T-cell (primary cell): ENCODE measurements at regions not wholly inside any gene's neighbourhood (a gene's known extent, or its start where the extent isn't known, plus 50 kb on each side); places are given as distances from the start of the nearest gene placed in this dataset.

Experiments used
- ATAC-seq, 4 experiments: fragments of 200-7000 bp in 3 of 4; fragments of 150-1000 bp in 1 of 4; cut with Tn5 transposase; replicated peaks in 1 of 4; 1 replicate in 3 of 4; 2 replicates in 1 of 4; pipeline ENCODE4 v1.10.0; 2021; ENCODE audit warnings: moderate library complexity in 3 of 4, mild to moderate bottlenecking in 2 of 4, moderate number of reproducible peaks in 1 of 4
- CTCF ChIA-PET, 2 donors: fragments of 300-600 bp; sonication (Branson Sonifier 250); formaldehyde crosslinking; loops; one replicate each; lab custom pipeline; 2022; ENCODE audit warnings: antibody characterized with exemption in 2 of 2; lab: Charles Lee
- POLR2A ChIA-PET, 2 donors: fragments of 300-600 bp; sonication (Branson Sonifier 250); formaldehyde crosslinking; loops; one replicate each; lab custom pipeline; 2022; ENCODE audit warnings: antibody characterized with exemption in 2 of 2; lab: Charles Lee
- DNase-seq, 35 experiments: peaks; one replicate each; pipeline versions ENCODE4 v3.0.0 to v3.0.0-alpha.2; 2013 to 2023
- H3K27ac ChIP-seq: one replicate; pipeline ENCODE4 v1.5.1; 2013; ENCODE audit warnings: low read length
- H3K27me3 ChIP-seq, 2 experiments: replicated peaks in 1 of 2; 1 replicate in 1 of 2; 2 replicates in 1 of 2; pipeline versions ENCODE4 v1.6.1 to v1.7.0; 2013; ENCODE audit warnings: low read length in 1 of 2, mixed read lengths in 1 of 2; ENCODE audit not compliant: control insufficient read depth in 2 of 2, insufficient read depth in 2 of 2; ENCODE audit errors: extremely low read depth in 1 of 2
- H3K36me3 ChIP-seq, 2 donors: 1 replicate in 1 of 2; 2 replicates in 1 of 2; pipeline versions ENCODE4 v1.6.1 to v1.7.0; 2013; ENCODE audit warnings: low read length in 1 of 2; ENCODE audit not compliant: control insufficient read depth in 2 of 2, insufficient read depth in 1 of 2; ENCODE audit errors: extremely low read depth in 1 of 2
- H3K4me1 ChIP-seq, 2 experiments: 1 replicate in 1 of 2; 2 replicates in 1 of 2; pipeline versions ENCODE4 v1.6.1 to v1.7.0; 2013; ENCODE audit warnings: low read length in 2 of 2, mixed read lengths in 1 of 2; ENCODE audit not compliant: insufficient read depth in 2 of 2, control insufficient read depth in 1 of 2; ENCODE audit errors: extremely low read depth in 1 of 2
- H3K4me3 ChIP-seq, 2 donors: 1 replicate in 1 of 2; 2 replicates in 1 of 2; pipeline versions ENCODE4 v1.5.1 to v1.7.0; 2013; ENCODE audit warnings: mild to moderate bottlenecking in 2 of 2, low read length in 1 of 2, moderate library complexity in 1 of 2; ENCODE audit not compliant: control insufficient read depth in 1 of 2; ENCODE audit errors: extremely low read depth in 1 of 2
- H3K9me3 ChIP-seq: 2 replicates; pipeline ENCODE4 v1.7.0; 2013
- H3K27ac Mint-ChIP-seq, 2 donors: one replicate each; pipeline ENCODE4 v1.8.0; 2020 to 2021; ENCODE audit warnings: mild to moderate bottlenecking in 2 of 2, mixed read lengths in 2 of 2
- H3K27me3 Mint-ChIP-seq, 2 donors: one replicate each; pipeline ENCODE4 v1.8.0; 2021 to 2022; ENCODE audit warnings: mixed read lengths in 2 of 2
- H3K36me3 Mint-ChIP-seq: one replicate; pipeline ENCODE4 v1.8.0; 2021; ENCODE audit warnings: mixed read lengths
- H3K4me1 Mint-ChIP-seq, 3 donors: one replicate each; pipeline ENCODE4 v1.8.0; 2020 to 2022; ENCODE audit warnings: mixed read lengths in 3 of 3, mild to moderate bottlenecking in 1 of 3
- H3K4me3 Mint-ChIP-seq, 3 donors: one replicate each; pipeline ENCODE4 v1.8.0; 2020 to 2022; ENCODE audit warnings: mild to moderate bottlenecking in 3 of 3, mixed read lengths in 3 of 3, moderate library complexity in 3 of 3
- H3K9me3 Mint-ChIP-seq, 3 donors: one replicate each; pipeline ENCODE4 v1.8.0; 2020 to 2022; ENCODE audit warnings: mixed read lengths in 3 of 3
- WGBS: methylation state at CpG from one replicate; pipeline ENCODE4 v1.1.5; 2013; ENCODE audit warnings: missing lambda C conversion rate; ENCODE audit not compliant: insufficient coverage; 5-methylcytosine and 5-hydroxymethylcytosine counted together

- ChIA-PET CTCF (no interaction called here), POLR2A (no interaction called here)
- no peak overlapping the region for H3K4me3 ChIP-seq
- Mint-ChIP-seq H3K4me1 (no peaks in the 10 kb centered on the region), H3K36me3 (peaks cover 4% of the 10 kb centered on the region), H3K27ac (no peak overlapping the region), H3K27me3 (no peaks in the 10 kb centered on the region), H3K4me3 (no peak overlapping the region), H3K9me3 (peaks cover 0 to 5% (median 4%) of the 10 kb centered on the region in 3 donors)
- no peak for DNase-seq
- no peaks in the 10 kb centered on the region for H3K4me1 ChIP-seq
- no peak overlapping the region for H3K27ac ChIP-seq
- no peaks in the 10 kb centered on the region for H3K27me3 ChIP-seq
- 74% methylated on average over 3 of the region's 4 CpGs for WGBS
- no peak for ATAC-seq
- no peaks in the 10 kb centered on the region for H3K9me3 ChIP-seq
- H3K36me3 ChIP-seq: no peaks in the 10 kb centered on the region
Observed at GRCh38 chr5:81893961-81894360, 77.9 kb upstream of the ATG10 start.

GRCh38 chr5:81884871-81885270 is 87.0 kb upstream of the ATG10 start:
- POLR2A ChIA-PET: no interaction called here
- no peak overlapping the region for H3K4me3 ChIP-seq
- ATAC-seq (no peak), DNase-seq (no peak)
- Mint-ChIP-seq H3K4me1 (no peaks in the 10 kb centered on the region), H3K9me3 (peaks cover 0 to 1% (median 0%) of the 10 kb centered on the region in 3 donors), H3K27ac (no peak overlapping the region), H3K4me3 (no peak overlapping the region), H3K36me3 (peaks cover under 1% of the 10 kb centered on the region), H3K27me3 (peaks cover 2 to 4% of the 10 kb centered on the region in 2 donors)
- H3K27ac ChIP-seq: no peak overlapping the region
- CTCF ChIA-PET: interaction anchor here in 1 of 2 donors (0.8 kb wide), 1 partner anchor 12 kb away, joined by 3 read pairs; no protein-coding TSS in a partner anchor
- no peaks in the 10 kb centered on the region for H3K9me3 ChIP-seq
- no peaks in the 10 kb centered on the region for H3K36me3 ChIP-seq
- WGBS: no CpG with 5 or more reads among the region's 3 CpGs
- H3K4me1 ChIP-seq: no peaks in the 10 kb centered on the region
- no peaks in the 10 kb centered on the region for H3K27me3 ChIP-seq

GRCh38 chr5:81883371-81883770 is 88.5 kb upstream of the ATG10 start:
- POLR2A ChIA-PET: no interaction called here
- Histone ChIP-seq H3K9me3 (no peaks in the 10 kb centered on the region), H3K27me3 (peaks cover 0 to 3% of the 10 kb centered on the region in 2 experiments), H3K27ac (no peak overlapping the region), H3K4me3 (no peak overlapping the region), H3K4me1 (no peaks in the 10 kb centered on the region), H3K36me3 (no peaks in the 10 kb centered on the region)
- 89% methylated on average over 4 of the region's 5 CpGs for WGBS
- ATAC-seq (no peak), DNase-seq (no peak)
- CTCF ChIA-PET: no interaction called here
- H3K9me3 Mint-ChIP-seq: no peaks in the 10 kb centered on the region
- peaks cover 2 to 4% of the 10 kb centered on the region in 2 donors for H3K27me3 Mint-ChIP-seq
- H3K4me3 Mint-ChIP-seq: no peak overlapping the region
- no peaks in the 10 kb centered on the region for H3K4me1 Mint-ChIP-seq
- no peaks in the 10 kb centered on the region for H3K36me3 Mint-ChIP-seq
- no peak overlapping the region for H3K27ac Mint-ChIP-seq

GRCh38 chr5:81881595-81881994 is 90.2 kb upstream of the ATG10 start:
- Histone ChIP-seq H3K27ac (no peak overlapping the region), H3K9me3 (no peaks in the 10 kb centered on the region), H3K27me3 (peaks cover 0 to 3% of the 10 kb centered on the region in 2 experiments), H3K4me1 (no peaks in the 10 kb centered on the region), H3K36me3 (no peaks in the 10 kb centered on the region), H3K4me3 (no peak overlapping the region)
- CTCF ChIA-PET: no interaction called here
- Mint-ChIP-seq H3K4me1 (no peaks in the 10 kb centered on the region), H3K27me3 (peaks cover 2 to 4% of the 10 kb centered on the region in 2 donors), H3K9me3 (no peaks in the 10 kb centered on the region), H3K4me3 (no peak overlapping the region), H3K27ac (no peak overlapping the region), H3K36me3 (no peaks in the 10 kb centered on the region)
- ATAC-seq (no peak), DNase-seq (no peak)
- 60% methylated on average over 1 of the region's 2 CpGs for WGBS
- POLR2A ChIA-PET: no interaction called here

GRCh38 chr5:81879936-81880335 is 91.9 kb upstream of the ATG10 start:
- CTCF ChIA-PET: no interaction called here
- Mint-ChIP-seq H3K27ac (no peak overlapping the region), H3K36me3 (no peaks in the 10 kb centered on the region)

GRCh38 chr5:81878333-81878732 is 93.5 kb upstream of the ATG10 start:
- no peaks in the 10 kb centered on the region for H3K36me3 ChIP-seq
- peaks cover 0 to 3% of the 10 kb centered on the region in 2 experiments for H3K27me3 ChIP-seq
- H3K4me3 ChIP-seq: no peak overlapping the region
- H3K9me3 Mint-ChIP-seq: no peaks in the 10 kb centered on the region
- DNase-seq: no peak
- H3K27me3 Mint-ChIP-seq: peaks cover 2 to 4% of the 10 kb centered on the region in 2 donors
- no peak overlapping the region for H3K27ac Mint-ChIP-seq
- no peak overlapping the region for H3K27ac ChIP-seq
- ATAC-seq: no peak
- no peaks in the 10 kb centered on the region for H3K9me3 ChIP-seq
- CTCF ChIA-PET: interaction anchor here in 1 of 2 donors (0.6 kb wide), 1 partner anchor 210 kb away, joined by 3 read pairs; no protein-coding TSS in a partner anchor
- no peak overlapping the region for H3K4me3 Mint-ChIP-seq
- no peaks in the 10 kb centered on the region for H3K36me3 Mint-ChIP-seq
- no peaks in the 10 kb centered on the region for H3K4me1 Mint-ChIP-seq
- POLR2A ChIA-PET: no interaction called here
- H3K4me1 ChIP-seq: no peaks in the 10 kb centered on the region

More at GRCh38 chr5:81879936-81880335, 91.9 kb upstream of the ATG10 start:
- Histone ChIP-seq H3K36me3 (no peaks in the 10 kb centered on the region), H3K4me1 (no peaks in the 10 kb centered on the region), H3K27ac (no peak overlapping the region), H3K4me3 (no peak overlapping the region), H3K27me3 (peaks cover 0 to 3% of the 10 kb centered on the region in 2 experiments), H3K9me3 (no peaks in the 10 kb centered on the region)
- POLR2A ChIA-PET: no interaction called here
- Mint-ChIP-seq H3K27me3 (peaks cover 2 to 4% of the 10 kb centered on the region in 2 donors), H3K4me3 (no peak overlapping the region), H3K4me1 (no peaks in the 10 kb centered on the region), H3K9me3 (no peaks in the 10 kb centered on the region)
- DNase-seq (no peak), ATAC-seq (no peak)
- no CpG with 5 or more reads among the region's 3 CpGs for whole genome bisulfite sequencing

GRCh38 chr5:81866994-81867393 is 104.8 kb upstream of the ATG10 start:
- Mint-ChIP-seq H3K4me3 (no peak overlapping the region), H3K27ac (no peak overlapping the region), H3K27me3 (no peaks in the 10 kb centered on the region), H3K4me1 (no peaks in the 10 kb centered on the region), H3K9me3 (no peaks in the 10 kb centered on the region), H3K36me3 (no peaks in the 10 kb centered on the region)
- POLR2A ChIA-PET: no interaction called here
- Histone ChIP-seq H3K4me3 (no peak overlapping the region), H3K36me3 (no peaks in the 10 kb centered on the region), H3K27me3 (no peaks in the 10 kb centered on the region), H3K4me1 (no peaks in the 10 kb centered on the region), H3K27ac (no peak overlapping the region), H3K9me3 (no peaks in the 10 kb centered on the region)
- DNase-seq (no peak), ATAC-seq (no peak)
- WGBS: 65% methylated on average over 3 of the region's 3 CpGs
- CTCF ChIA-PET: no interaction called here
